Stimulated activated CD4-positive, alpha-beta T cell treated with anti-CD3 and anti-CD28 coated beads, Interleukin-12 subunit alpha, Interleukin-12 subunit beta, amount 100 ng/mL, for 24 hours (primary cell): ENCODE measurements at regions not wholly inside any gene's neighbourhood (a gene's known extent, or its start where the extent isn't known, plus 50 kb on each side); places are given as distances from the start of the nearest gene placed in this dataset.
"Not testable (repeated sequence)": the region's sequence is repeated elsewhere in the genome, so short reads cannot be mapped to it uniquely, and the experiment has no call there.

Experiments
- DNase-seq, 2 experiments: peaks; one replicate each; pipeline ENCODE4 v3.0.0-alpha.2; 2020; ENCODE audit warnings: low read depth in 2 of 2

- DNase-seq = no peak
These were observed 96.5 kb upstream of the HS6ST1 start for GRCh38 chr2:128414946-128415778.

GRCh38 chr2:128415779-128416061, 97.1 kb upstream of the HS6ST1 start:
- DNase-seq = no peak

- no peak for DNase-seq
These were observed 97.6 kb upstream of the HS6ST1 start for GRCh38 chr2:128416109-128416785.

GRCh38 chr2:128416806-128417205, 98.1 kb upstream of the HS6ST1 start:
- DNase-seq = no peak

- DNase-seq = not testable (repeated sequence)
These were observed 98.6 kb upstream of the HS6ST1 start for GRCh38 chr2:128417264-128417663.

GRCh38 chr2:128420131-128420530, 101.5 kb upstream of the HS6ST1 start:
- DNase-seq = no peak

- no peak for DNase-seq
These were observed 102.1 kb upstream of the HS6ST1 start for GRCh38 chr2:128420776-128421175.

- DNase-seq = no peak
These were observed 102.6 kb upstream of the HS6ST1 start for GRCh38 chr2:128421286-128421685.

- no peak for DNase-seq
These were observed 103.2 kb upstream of the HS6ST1 start for GRCh38 chr2:128421861-128422311.

- DNase-seq = no peak
These were observed 103.9 kb upstream of the HS6ST1 start for GRCh38 chr2:128422571-128422970.

GRCh38 chr2:128423788-128424165, 105.1 kb upstream of the HS6ST1 start:
- DNase-seq = no peak

GRCh38 chr2:128424406-128425171, 105.9 kb upstream of the HS6ST1 start:
- DNase-seq = no peak

GRCh38 chr2:128425216-128425615, 106.5 kb upstream of the HS6ST1 start:
- no peak for DNase-seq

GRCh38 chr2:128425731-128426620, 107.3 kb upstream of the HS6ST1 start:
- DNase-seq = no peak

- no peak for DNase-seq
These were observed 108.7 kb upstream of the HS6ST1 start for GRCh38 chr2:128427413-128427755.

GRCh38 chr2:128428415-128428814, 109.7 kb upstream of the HS6ST1 start:
- DNase-seq = no peak

GRCh38 chr2:128432423-128432822, 113.8 kb upstream of the HS6ST1 start:
- no peak for DNase-seq

GRCh38 chr2:128433911-128434550, 115.4 kb upstream of the HS6ST1 start:
- no peak for DNase-seq

- no peak for DNase-seq
These were observed 117.2 kb upstream of the HS6ST1 start for GRCh38 chr2:128435576-128436478.
